Fibroblast of skin of left biceps (primary cell): ENCODE measurements at regions not wholly inside any gene's neighbourhood (a gene's known extent, or its start where the extent isn't known, plus 50 kb on each side); places are given as distances from the start of the nearest gene placed in this dataset.
"Not testable (repeated sequence)": the region's sequence is repeated elsewhere in the genome, so short reads cannot be mapped to it uniquely, and the experiment has no call there.

ENCODE experiments used
- DNase-seq, 2 experiments: peaks; one replicate each; pipeline ENCODE4 v3.0.0-alpha.2; 2013; ENCODE audit warnings: low read depth in 2 of 2

- no peak for DNase-seq
Observed at GRCh38 chr21:28592205-28592865, 400.3 kb downstream of the LTN1 start.

- DNase-seq = no peak
Observed at GRCh38 chr21:28590676-28591075, 402.0 kb downstream of the LTN1 start.

- no peak for DNase-seq
Observed at GRCh38 chr21:28590026-28590425, 402.7 kb downstream of the LTN1 start.

GRCh38 chr21:28588997-28589396, 403.7 kb downstream of the LTN1 start:
- DNase-seq = no peak

GRCh38 chr21:28587748-28588147, 404.9 kb downstream of the LTN1 start:
- DNase-seq = no peak

- no peak for DNase-seq
Observed at GRCh38 chr21:28581976-28582375, 410.7 kb downstream of the LTN1 start.

GRCh38 chr21:28581311-28581731, 411.4 kb downstream of the LTN1 start:
- DNase-seq = peak in 1 of 2 experiments; percentile 16

- no peak for DNase-seq
Observed at GRCh38 chr21:28580585-28580984, 412.1 kb downstream of the LTN1 start.

- no peak for DNase-seq
Observed at GRCh38 chr21:28579986-28580550, 412.6 kb downstream of the LTN1 start.

- DNase-seq = no peak
Observed at GRCh38 chr21:28568692-28569091, 424.0 kb downstream of the LTN1 start.

- not testable (repeated sequence) for DNase-seq
Observed at GRCh38 chr21:28563933-28564332, 428.7 kb downstream of the LTN1 start.

- no peak for DNase-seq
Observed at GRCh38 chr21:28561772-28562171, 430.9 kb downstream of the LTN1 start.

GRCh38 chr21:28554660-28555475, 437.8 kb downstream of the LTN1 start:
- DNase-seq = no peak

GRCh38 chr21:28550057-28550825, 442.4 kb downstream of the LTN1 start:
- no peak for DNase-seq

- no peak for DNase-seq
Observed at GRCh38 chr21:28548291-28548690, 444.4 kb downstream of the LTN1 start.

GRCh38 chr21:28547766-28548165, 444.9 kb downstream of the LTN1 start:
- DNase-seq = no peak

- DNase-seq = no peak
Observed at GRCh38 chr21:28543975-28544374, 448.7 kb downstream of the LTN1 start.

GRCh38 chr21:28541371-28542112, 451.1 kb downstream of the LTN1 start:
- no peak for DNase-seq

- DNase-seq = no peak
Observed at GRCh38 chr21:28540514-28540913, 452.2 kb downstream of the LTN1 start.

- no peak for DNase-seq
Observed at GRCh38 chr21:28539623-28539988, 453.1 kb downstream of the LTN1 start.

- peak; percentile 79 to 81 for DNase-seq
Observed at GRCh38 chr21:28538987-28539622, 453.6 kb downstream of the LTN1 start.
